HFF-Myc (cell line): ENCODE measurements at regions not wholly inside any gene's neighbourhood (a gene's known extent, or its start where the extent isn't known, plus 50 kb on each side); places are given as distances from the start of the nearest gene placed in this dataset.

Source experiments
- DNase-seq: peaks from one replicate; pipeline ENCODE4 v3.0.0-alpha.2; 2011; ENCODE audit warnings: low read depth; ENCODE audit errors: extremely low read depth
- H3K4me3 ChIP-seq: replicated peaks from 2 replicates; pipeline ENCODE4 v1.5.1; 2011; ENCODE audit warnings: low read depth, mild to moderate bottlenecking, control low read depth, low read length
- TF ChIP-seq, protein P1 (sequence below): IDR thresholded peaks from 2 replicates; pipeline ENCODE4 v1.5.1; 2012; ENCODE audit warnings: mild to moderate bottlenecking, low read depth, low read length, control low read depth; ENCODE audit errors: missing control alignments

GRCh38 chr1:198904321-198904720 is 265.5 kb downstream of the PTPRC start:
- DNase-seq: no peak
- TF ChIP-seq, protein P1, sequence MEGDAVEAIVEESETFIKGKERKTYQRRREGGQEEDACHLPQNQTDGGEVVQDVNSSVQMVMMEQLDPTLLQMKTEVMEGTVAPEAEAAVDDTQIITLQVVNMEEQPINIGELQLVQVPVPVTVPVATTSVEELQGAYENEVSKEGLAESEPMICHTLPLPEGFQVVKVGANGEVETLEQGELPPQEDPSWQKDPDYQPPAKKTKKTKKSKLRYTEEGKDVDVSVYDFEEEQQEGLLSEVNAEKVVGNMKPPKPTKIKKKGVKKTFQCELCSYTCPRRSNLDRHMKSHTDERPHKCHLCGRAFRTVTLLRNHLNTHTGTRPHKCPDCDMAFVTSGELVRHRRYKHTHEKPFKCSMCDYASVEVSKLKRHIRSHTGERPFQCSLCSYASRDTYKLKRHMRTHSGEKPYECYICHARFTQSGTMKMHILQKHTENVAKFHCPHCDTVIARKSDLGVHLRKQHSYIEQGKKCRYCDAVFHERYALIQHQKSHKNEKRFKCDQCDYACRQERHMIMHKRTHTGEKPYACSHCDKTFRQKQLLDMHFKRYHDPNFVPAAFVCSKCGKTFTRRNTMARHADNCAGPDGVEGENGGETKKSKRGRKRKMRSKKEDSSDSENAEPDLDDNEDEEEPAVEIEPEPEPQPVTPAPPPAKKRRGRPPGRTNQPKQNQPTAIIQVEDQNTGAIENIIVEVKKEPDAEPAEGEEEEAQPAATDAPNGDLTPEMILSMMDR: no peak
- H3K4me3 ChIP-seq: no peak overlapping the region

- H3K4me3 ChIP-seq: no peak overlapping the region
- DNase-seq: no peak
- TF ChIP-seq, protein P1: no peak
These were observed 268.0 kb downstream of the PTPRC start for GRCh38 chr1:198906739-198907422.

DNA sequence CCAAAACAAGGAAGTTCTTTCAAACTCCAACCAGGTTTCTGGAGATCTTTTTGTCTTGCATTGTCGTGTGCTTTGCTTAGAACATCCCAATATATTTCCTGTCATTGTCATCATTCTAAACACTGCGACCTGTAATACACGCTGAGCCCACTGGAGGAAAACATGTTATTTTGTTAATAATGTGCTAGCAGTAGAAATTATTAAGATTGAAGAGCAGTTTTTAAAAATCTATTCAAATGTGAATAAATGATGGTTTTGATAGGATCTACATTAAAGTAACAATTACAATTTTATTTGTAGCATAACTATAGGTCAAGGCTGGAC is 268.5 kb downstream of the PTPRC start:
- no peak overlapping the region for H3K4me3 ChIP-seq
- DNase-seq: no peak
- TF ChIP-seq, protein P1: no peak

DNA sequence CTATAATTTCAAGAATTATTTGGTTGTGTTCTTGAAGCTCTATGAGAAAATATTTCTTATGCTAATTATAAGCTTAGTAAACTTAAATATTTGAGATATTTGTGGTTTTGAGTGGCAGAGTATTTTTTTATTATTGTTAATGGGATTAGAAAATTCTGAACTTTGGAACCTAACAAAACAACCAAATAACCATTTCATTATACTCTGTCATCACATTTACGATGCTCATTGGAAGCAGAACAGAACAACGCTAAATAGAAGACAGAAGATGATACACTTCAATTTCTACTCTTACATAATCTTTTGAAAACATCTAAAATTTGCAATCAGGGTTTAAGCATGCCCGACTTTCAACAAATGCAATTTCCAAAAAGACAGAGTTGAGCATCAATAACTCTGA is 270.2 kb downstream of the PTPRC start:
- no peak for DNase-seq
- TF ChIP-seq, protein P1: no peak
- no peak overlapping the region for H3K4me3 ChIP-seq

DNA sequence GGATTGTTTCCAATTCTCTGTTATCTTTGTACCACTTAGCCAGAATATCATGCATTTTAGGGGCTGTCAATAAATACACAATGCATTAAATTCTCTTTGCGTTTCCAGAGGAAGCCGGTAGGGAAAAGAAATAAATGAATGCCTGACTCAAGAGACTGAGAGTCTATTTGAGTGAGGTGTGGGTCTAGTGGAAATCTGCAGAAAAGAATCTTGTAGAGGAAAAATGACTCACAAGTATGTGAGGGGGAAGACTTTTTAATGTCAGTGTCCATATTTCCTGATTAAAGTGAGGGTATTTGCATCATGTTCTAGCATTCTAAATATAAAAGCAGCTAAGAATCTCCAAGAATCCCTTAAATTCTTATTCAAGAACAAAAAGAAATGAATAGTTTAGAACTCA is 271.1 kb downstream of the PTPRC start:
- TF ChIP-seq, protein P1: no peak
- H3K4me3 ChIP-seq: no peak overlapping the region
- no peak for DNase-seq

DNA sequence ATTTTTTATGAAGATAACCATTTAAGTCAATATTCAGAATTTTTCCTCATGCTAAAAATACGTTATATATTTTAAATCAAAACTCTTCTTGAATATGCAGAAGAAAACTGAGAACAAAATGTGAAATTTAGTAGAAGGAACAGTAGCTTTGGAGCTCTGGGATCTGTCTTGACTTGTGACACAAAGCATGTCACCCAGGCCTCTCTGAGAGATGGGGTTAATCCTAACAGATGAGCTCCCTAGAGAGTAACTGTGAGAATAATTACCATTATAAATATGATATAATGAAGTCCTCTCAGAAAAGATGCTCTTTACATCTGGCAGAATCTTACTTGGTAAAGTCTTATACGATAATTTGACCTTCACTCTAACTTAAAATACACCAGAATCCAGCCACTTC is 272.0 kb downstream of the PTPRC start:
- H3K4me3 ChIP-seq: no peak overlapping the region
- TF ChIP-seq, protein P1: no peak
- DNase-seq: no peak

DNA sequence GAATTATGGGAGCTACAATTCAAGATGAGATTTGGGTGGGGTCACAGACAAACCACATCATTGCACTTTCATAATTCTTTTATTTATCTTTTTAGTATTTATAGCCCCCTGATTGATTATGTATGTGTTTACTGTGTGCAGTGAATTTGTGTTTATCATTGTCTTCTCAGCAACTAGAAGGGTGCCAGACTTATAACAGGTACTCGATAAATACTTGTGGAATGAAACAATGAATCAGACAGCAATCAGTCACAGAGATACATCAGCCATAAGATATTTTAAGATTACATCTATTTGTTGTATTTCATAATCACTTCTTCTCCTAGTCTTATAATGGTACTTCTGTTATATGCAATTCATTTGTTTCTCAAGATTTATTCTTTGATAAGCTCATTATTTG is 273.2 kb downstream of the PTPRC start:
- DNase-seq: no peak
- no peak overlapping the region for H3K4me3 ChIP-seq

More for the DNA sequence above, 273.2 kb downstream of the PTPRC start:
- TF ChIP-seq, protein P1: no peak
